ENCODE measurements at regions not wholly inside any gene's neighbourhood (a gene's known extent, or its start where the extent isn't known, plus 50 kb on each side); places are given as distances from the start of the nearest gene placed in this dataset.

GRCh38 chr1:2861988-2862813, 60.7 kb upstream of the TTC34 start:
- intact Hi-C loops (cut with micrococcal nuclease; ENCODE audit: unreplicated experiment) = no loop called here
- TF ChIP-seq, protein P1, sequence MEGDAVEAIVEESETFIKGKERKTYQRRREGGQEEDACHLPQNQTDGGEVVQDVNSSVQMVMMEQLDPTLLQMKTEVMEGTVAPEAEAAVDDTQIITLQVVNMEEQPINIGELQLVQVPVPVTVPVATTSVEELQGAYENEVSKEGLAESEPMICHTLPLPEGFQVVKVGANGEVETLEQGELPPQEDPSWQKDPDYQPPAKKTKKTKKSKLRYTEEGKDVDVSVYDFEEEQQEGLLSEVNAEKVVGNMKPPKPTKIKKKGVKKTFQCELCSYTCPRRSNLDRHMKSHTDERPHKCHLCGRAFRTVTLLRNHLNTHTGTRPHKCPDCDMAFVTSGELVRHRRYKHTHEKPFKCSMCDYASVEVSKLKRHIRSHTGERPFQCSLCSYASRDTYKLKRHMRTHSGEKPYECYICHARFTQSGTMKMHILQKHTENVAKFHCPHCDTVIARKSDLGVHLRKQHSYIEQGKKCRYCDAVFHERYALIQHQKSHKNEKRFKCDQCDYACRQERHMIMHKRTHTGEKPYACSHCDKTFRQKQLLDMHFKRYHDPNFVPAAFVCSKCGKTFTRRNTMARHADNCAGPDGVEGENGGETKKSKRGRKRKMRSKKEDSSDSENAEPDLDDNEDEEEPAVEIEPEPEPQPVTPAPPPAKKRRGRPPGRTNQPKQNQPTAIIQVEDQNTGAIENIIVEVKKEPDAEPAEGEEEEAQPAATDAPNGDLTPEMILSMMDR (conservative IDR thresholded peaks at IDR 0.05; ENCODE audit: low read depth, low read length) = no peak
- no peak for TF ChIP-seq EZH2 (IDR thresholded peaks at IDR 0.05; ENCODE audit: borderline replicate concordance, low read depth, low read length, poor library complexity, severe bottlenecking)
- no peak overlapping the region for H3K4me3 ChIP-seq (ENCODE audit: low read depth, low read length, poor library complexity, severe bottlenecking)
- H3K36me3 ChIP-seq (ENCODE audit: insufficient read depth, low read length, poor library complexity, severe bottlenecking) = no peaks in the 10 kb centered on the region
- BruUV-seq (replicated peaks) = no TSS peak
- H3K4me1 ChIP-seq (ENCODE audit: insufficient read depth, low read length, poor library complexity, severe bottlenecking) = no peaks in the 10 kb centered on the region
- DNase-seq (ENCODE audit: low spot score) = no peak
- ChIA-PET CTCF (no interaction called here), POLR2A (ENCODE audit: low non-redundant PET) (no interaction called here)
- peaks cover 4% of the 10 kb centered on the region for H3K27me3 ChIP-seq (replicated peaks; ENCODE audit: insufficient read depth, low read depth, low read length, poor library complexity)
- H3K9me3 ChIP-seq (ENCODE audit: low read depth, low read length, poor library complexity, severe bottlenecking) = peaks cover 5% of the 10 kb centered on the region
- H3K27ac ChIP-seq (ENCODE audit: low read depth, low read length, poor library complexity, severe bottlenecking) = no peak overlapping the region

- no TSS peak for BruUV-seq (replicated peaks)
- peaks cover 4% of the 10 kb centered on the region for H3K27me3 ChIP-seq (replicated peaks; ENCODE audit: insufficient read depth, low read depth, low read length, poor library complexity)
- CTCF ChIA-PET = no interaction called here
- H3K36me3 ChIP-seq (ENCODE audit: insufficient read depth, low read length, poor library complexity, severe bottlenecking) = no peaks in the 10 kb centered on the region
- no peak for DNase-seq (ENCODE audit: low spot score)
- no peak overlapping the region for H3K27ac ChIP-seq (ENCODE audit: low read depth, low read length, poor library complexity, severe bottlenecking)
- H3K4me1 ChIP-seq (ENCODE audit: insufficient read depth, low read length, poor library complexity, severe bottlenecking) = no peaks in the 10 kb centered on the region
- peaks cover 5% of the 10 kb centered on the region for H3K9me3 ChIP-seq (ENCODE audit: low read depth, low read length, poor library complexity, severe bottlenecking)
- TF ChIP-seq EZH2 (IDR thresholded peaks at IDR 0.05; ENCODE audit: borderline replicate concordance, low read depth, low read length, poor library complexity, severe bottlenecking) = no peak
- TF ChIP-seq, protein P1 (conservative IDR thresholded peaks at IDR 0.05; ENCODE audit: low read depth, low read length) = no peak
- H3K4me3 ChIP-seq (ENCODE audit: low read depth, low read length, poor library complexity, severe bottlenecking) = no peak overlapping the region
- POLR2A ChIA-PET (ENCODE audit: low non-redundant PET) = no interaction called here
- intact Hi-C loops (cut with micrococcal nuclease; ENCODE audit: unreplicated experiment) = no loop called here
Measured at GRCh38 chr1:2862814-2863647, 61.5 kb upstream of the TTC34 start.

DNA sequence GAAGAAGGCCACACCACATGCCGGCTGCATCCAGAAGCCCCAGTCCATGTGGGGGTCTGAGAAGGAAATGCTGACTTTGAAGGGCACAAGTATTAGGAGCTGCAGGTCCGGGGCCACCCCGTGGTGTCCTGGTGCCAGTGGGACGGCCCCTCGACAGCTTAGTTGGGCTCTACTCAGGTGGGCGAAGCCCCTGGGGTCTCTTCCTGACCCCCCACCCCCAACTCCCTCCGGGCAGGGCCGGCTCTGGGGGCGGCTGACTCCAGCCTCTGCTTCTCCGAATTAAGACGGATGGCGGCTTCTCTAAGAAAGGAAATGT, 62.1 kb upstream of the TTC34 start:
- Histone ChIP-seq H3K27ac (ENCODE audit: low read depth, low read length, poor library complexity, severe bottlenecking) (no peak overlapping the region), H3K36me3 (ENCODE audit: insufficient read depth, low read length, poor library complexity, severe bottlenecking) (no peaks in the 10 kb centered on the region), H3K4me3 (ENCODE audit: low read depth, low read length, poor library complexity, severe bottlenecking) (no peak overlapping the region), H3K9me3 (ENCODE audit: low read depth, low read length, poor library complexity, severe bottlenecking) (peaks cover 5% of the 10 kb centered on the region), H3K27me3 (replicated peaks; ENCODE audit: insufficient read depth, low read depth, low read length, poor library complexity) (peaks cover 4% of the 10 kb centered on the region), H3K4me1 (ENCODE audit: insufficient read depth, low read length, poor library complexity, severe bottlenecking) (no peaks in the 10 kb centered on the region)
- BruUV-seq (replicated peaks) = no TSS peak
- intact Hi-C loops (cut with micrococcal nuclease; ENCODE audit: unreplicated experiment) = no loop called here
- no peak for DNase-seq (ENCODE audit: low spot score)
- ChIA-PET CTCF (no interaction called here), POLR2A (ENCODE audit: low non-redundant PET) (no interaction called here)
- TF ChIP-seq EZH2 (IDR thresholded peaks at IDR 0.05; ENCODE audit: borderline replicate concordance, low read depth, low read length, poor library complexity, severe bottlenecking) = no peak
